Fibroblast of the aortic adventitia (primary cell): ENCODE measurements at regions not wholly inside any gene's neighbourhood (a gene's known extent, or its start where the extent isn't known, plus 50 kb on each side); places are given as distances from the start of the nearest gene placed in this dataset.

ENCODE experiments used
- DNase-seq: peaks from one replicate; pipeline ENCODE4 v3.0.0-alpha.2; 2010; ENCODE audit warnings: low read depth
- H3K4me3 ChIP-seq: 2 replicates; pipeline ENCODE4 v1.5.1; 2011; ENCODE audit warnings: low read depth, mild to moderate bottlenecking, control low read depth, low read length, moderate library complexity
- CTCF ChIP-seq: IDR thresholded peaks from 2 replicates; pipeline ENCODE4 v1.5.1; 2011; ENCODE audit warnings: mild to moderate bottlenecking, low read length, control low read depth, inconsistent platforms; ENCODE audit not compliant: insufficient read depth

DNA sequence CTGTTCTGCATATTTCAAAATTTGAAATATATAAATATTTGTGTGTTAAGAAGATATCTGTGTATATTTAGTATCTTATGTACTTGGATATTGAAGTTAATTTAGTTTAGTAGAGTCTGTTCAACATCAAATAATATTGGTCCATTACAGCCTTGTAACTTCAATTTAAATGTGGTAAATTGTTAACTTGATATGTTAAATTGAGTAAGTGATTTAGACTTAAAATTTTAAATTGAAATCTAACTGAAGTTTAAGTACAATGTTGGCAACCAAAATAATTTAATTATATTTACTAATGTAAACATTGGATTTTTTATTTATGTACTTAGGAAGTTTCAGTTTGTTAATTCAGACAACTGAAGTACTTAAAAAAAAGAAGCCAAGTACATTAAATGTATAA lies 343.9 kb upstream of the DNAJC19 start:
- no peak overlapping the region for H3K4me3 ChIP-seq
- no peak for DNase-seq
- no peak for TF ChIP-seq CTCF

- H3K4me3 ChIP-seq, result no peak overlapping the region
- no peak for DNase-seq
- TF ChIP-seq CTCF, result no peak
These were observed 341.5 kb upstream of the DNAJC19 start for GRCh38 chr3:181330821-181331563.

- H3K4me3 ChIP-seq, result no peak overlapping the region
- DNase-seq, result no peak
- no peak for TF ChIP-seq CTCF
These were observed 340.7 kb upstream of the DNAJC19 start for GRCh38 chr3:181330257-181330656.

- no peak for DNase-seq
- no peak for TF ChIP-seq CTCF
These were observed 339.5 kb upstream of the DNAJC19 start for GRCh38 chr3:181329024-181329423.

GRCh38 chr3:181328346-181328745 lies 338.8 kb upstream of the DNAJC19 start:
- TF ChIP-seq CTCF, result no peak
- H3K4me3 ChIP-seq, result no peak overlapping the region
- no peak for DNase-seq

More at GRCh38 chr3:181329024-181329423, 339.5 kb upstream of the DNAJC19 start:
- H3K4me3 ChIP-seq, result no peak overlapping the region

DNA sequence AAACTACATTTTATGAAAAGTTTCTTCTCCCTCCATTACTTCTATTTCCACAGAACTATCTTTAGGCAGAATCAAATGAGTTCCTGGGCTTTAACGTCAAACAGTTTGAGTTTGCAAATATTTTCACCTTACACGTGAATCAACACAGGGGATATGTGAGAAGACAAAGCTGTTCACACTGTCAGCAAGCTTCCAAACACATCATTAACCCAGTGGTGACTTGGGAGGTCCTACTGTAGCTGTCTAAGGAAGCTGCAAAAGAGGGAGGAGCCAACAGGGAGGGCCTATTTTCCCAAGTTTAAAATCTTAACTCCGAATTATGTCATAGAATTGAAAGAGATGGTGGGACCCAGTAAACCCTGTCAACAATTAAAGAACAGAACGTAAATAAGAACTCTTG lies 337.8 kb upstream of the DNAJC19 start:
- no peak for DNase-seq
- no peak for TF ChIP-seq CTCF
- no peak overlapping the region for H3K4me3 ChIP-seq
